GM18511 (cell line): ENCODE measurements at regions not wholly inside any gene's neighbourhood (a gene's known extent, or its start where the extent isn't known, plus 50 kb on each side); places are given as distances from the start of the nearest gene placed in this dataset.
A peak's percentile ranks its signal among the peaks of the same experiment; 100 is the strongest.

Experiments used
- ATAC-seq: cut with Tn5 transposase; IDR thresholded peaks from one replicate; pipeline ENCODE4 v1.9.1; 2021; ENCODE audit warnings: mild to moderate bottlenecking, moderate library complexity; ENCODE audit not compliant: unreplicated experiment

DNA sequence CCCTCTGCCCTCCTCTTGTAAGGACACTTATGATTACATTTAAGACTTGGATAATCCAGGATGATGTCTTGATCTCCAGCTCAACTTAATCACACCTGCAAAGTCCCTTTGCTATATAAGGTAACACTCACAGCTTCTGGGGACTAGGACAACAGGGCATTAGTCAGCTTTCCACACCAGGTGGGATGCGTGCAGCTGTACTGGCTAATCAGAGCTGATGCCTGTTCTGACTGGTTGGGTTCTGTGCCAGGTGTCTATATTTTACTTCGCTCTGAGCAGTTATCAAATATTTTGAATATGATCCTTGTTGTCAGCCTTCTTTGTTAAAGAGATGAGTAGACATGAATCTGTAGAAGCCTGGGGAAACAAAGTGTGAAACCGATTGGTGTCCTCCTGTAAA lies 115.5 kb upstream of the ATP8B1 start:
- ATAC-seq = no peak

DNA sequence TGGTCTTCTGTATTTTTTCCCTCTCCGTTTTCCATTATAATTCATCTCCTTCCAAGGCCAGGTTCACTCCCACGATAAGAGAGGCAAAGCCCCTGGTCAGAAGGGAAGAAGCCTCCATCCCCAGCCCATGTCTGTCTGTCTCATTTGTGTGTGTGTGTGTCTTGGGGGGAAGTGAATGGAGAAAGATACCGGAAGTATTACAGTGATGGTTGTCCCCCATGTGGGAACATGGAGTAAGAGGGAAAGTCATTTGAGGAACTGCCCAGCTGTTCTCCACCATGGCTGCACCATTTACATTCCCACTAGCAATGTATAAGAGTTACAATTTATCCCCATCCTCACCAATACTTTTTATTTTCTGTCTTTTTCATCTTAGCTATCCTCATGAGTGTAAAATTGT lies 113.6 kb upstream of the ATP8B1 start:
- no peak for ATAC-seq

- no peak for ATAC-seq
These were observed 112.9 kb upstream of the ATP8B1 start for GRCh38 chr18:57915865-57916582.

GRCh38 chr18:57915248-57915647 lies 112.1 kb upstream of the ATP8B1 start:
- no peak for ATAC-seq

DNA sequence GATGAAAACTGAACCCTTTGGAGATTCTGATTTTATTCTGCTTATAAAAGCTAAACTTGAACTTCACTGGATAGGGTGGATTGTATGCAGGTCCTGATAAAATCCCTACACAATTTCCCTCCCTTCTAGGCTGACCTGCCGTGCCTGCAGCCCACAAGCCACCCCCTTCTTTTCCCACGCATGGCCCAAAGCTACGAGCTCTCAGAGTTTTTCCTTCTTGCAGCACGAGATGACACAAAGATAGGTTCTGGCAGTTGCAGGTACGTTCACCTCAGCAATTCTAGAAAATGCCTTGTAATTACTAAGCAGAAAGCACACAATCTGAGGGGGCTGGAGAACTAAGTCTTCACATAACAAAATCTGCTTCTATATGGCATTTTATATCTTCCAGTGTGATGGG lies 110.6 kb upstream of the ATP8B1 start:
- no peak for ATAC-seq

DNA sequence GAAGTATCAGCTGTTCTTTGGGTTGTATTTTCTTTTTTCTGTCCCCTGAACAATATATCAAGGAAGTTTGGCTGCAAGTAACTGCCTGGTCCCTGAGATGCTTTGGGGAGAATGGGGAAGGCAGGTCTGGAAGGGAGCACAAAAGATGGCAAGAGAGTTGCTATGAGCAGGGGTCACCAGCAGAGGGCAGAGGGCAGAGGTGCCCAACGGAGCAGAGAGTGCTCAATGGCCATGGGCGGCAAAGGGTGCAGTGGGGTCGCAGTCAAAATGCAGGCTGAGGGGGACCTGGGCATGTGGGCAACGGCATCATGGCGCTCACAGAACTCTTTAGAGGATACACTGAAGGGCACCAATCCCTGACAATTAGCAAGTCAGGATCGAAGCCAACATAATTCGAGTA lies 107.7 kb upstream of the ATP8B1 start:
- ATAC-seq = no peak

- ATAC-seq = no peak
These were observed 107.0 kb upstream of the ATP8B1 start for GRCh38 chr18:57910134-57910533.

- no peak for ATAC-seq
These were observed 106.5 kb upstream of the ATP8B1 start for GRCh38 chr18:57909620-57910019.

- no peak for ATAC-seq
These were observed 105.0 kb upstream of the ATP8B1 start for GRCh38 chr18:57908092-57908491.

DNA sequence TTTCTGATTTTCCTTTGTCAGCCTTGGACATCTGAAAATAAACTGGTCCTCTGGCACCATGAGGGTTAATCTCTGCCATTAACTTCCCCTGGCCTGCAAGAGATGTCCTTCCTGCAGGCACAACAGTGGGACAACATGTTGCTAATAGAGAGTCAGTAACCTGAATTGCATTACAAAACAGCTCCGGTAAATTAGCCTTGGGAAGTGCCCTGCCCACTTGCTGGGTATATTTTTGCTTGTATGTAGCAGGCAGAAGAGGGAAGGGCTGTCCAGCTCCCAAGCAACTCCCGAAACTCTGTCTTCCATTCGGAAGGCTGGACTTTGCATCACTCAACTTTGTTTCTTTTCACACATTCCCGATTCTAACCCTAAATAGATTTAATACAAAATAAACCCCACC lies 104.4 kb upstream of the ATP8B1 start:
- no peak for ATAC-seq

GRCh38 chr18:57906852-57907251 lies 103.7 kb upstream of the ATP8B1 start:
- no peak for ATAC-seq

DNA sequence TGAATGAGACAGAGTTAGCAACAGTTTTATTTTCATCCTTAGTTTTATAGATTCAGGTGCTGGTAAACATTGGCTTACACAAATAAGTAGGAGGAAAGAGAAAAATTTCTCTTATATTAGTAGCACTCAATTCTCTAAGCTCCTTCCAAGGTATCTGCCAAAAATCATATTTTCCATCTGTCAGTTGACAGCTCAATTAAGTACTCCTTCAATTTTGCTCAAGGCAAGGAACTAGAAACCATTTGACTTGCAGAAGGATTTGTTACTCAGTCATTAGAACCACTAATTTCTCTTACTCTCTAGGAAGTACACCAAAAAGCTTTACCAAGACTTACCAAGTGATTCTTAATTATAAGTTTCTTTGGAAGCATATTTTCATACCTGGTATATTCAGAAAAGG lies 101.4 kb upstream of the ATP8B1 start:
- ATAC-seq = no peak

- ATAC-seq = no peak
These were observed 99.6 kb upstream of the ATP8B1 start for GRCh38 chr18:57902721-57903120.

DNA sequence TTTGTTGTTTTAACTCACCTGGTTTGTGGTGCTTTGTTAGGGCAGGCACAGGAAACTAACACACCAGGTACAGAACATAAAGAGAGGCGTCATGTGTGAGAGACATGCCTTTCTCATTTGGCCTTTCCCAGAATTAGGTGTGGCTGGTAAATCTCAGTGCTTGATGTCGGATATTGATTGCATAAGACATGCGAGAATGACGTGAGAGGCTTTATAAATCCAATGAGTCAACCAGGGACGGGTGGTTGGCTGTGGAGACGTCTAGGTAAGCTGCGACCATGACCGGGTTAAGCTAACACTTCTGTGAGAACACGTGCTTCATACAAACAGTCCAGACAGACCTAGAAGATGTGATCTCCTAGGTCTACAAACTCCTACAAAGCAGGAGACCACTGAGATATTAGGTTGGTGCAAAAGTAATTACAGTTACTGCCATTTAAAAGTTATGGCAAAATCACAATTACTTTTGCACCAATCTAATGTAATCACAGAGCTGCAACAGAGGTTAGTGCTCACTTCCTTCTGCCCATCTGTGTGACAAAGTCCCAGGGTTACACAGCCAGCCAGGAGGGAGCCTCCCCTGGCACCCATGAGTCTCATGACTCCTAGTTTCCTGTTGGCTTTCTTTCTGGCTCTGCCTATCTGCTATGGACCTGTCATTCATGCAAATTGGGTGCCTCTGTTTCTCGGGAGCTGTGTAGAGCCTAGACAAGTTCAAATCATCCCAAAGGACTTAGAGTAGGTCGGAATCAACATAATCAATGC lies 98.9 kb upstream of the ATP8B1 start:
- no peak for ATAC-seq

GRCh38 chr18:57900906-57901435 lies 97.9 kb upstream of the ATP8B1 start:
- ATAC-seq = no peak

DNA sequence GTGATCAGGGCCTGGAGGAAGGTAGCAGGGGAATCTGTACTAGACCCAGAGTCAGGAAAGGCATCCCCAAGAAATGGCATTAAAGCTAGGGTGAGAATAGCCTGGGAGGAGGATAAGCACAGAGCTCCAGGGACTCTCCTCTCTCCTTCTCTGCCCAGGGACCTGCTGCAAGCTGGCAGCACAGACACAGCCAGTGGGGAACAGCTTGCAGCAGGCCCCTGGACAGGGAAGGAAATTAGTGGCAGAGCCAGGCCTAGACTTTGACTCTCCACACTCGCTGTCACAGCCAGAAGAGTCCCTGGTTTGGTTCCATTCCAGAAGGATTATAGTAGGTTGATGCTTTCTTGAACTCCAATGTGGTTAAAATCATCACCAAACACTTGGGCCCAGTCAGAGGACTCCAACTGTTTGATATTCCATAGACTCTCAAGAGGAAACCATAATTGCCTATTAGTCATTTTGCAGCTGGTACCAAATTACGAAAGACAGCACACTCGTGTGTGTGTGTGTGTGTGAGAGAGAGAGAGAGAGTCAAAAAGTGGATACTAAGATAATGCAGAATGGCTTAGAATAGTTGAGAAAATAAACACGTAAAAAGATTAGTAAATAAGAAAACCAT lies 95.5 kb upstream of the ATP8B1 start:
- no peak for ATAC-seq

DNA sequence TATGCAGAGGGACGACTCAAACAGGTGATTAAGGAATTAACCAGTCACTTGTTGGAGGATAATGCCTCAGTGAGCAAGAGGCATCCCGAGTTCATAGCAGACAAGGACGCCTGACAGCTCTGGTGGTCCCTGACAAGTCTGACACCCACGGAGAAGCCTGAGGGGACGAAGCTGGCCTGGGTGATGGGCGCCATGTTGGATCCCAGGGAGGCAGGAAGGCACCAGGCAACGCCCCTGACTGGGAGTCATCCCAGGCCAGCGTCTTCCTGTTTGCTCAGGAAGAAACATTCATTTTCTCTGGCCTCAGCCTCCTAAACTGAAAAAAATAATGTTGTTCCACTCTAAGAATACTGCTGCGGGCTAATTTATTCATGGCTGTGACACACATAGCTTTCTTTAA lies 92.1 kb upstream of the ATP8B1 start:
- ATAC-seq = no peak

DNA sequence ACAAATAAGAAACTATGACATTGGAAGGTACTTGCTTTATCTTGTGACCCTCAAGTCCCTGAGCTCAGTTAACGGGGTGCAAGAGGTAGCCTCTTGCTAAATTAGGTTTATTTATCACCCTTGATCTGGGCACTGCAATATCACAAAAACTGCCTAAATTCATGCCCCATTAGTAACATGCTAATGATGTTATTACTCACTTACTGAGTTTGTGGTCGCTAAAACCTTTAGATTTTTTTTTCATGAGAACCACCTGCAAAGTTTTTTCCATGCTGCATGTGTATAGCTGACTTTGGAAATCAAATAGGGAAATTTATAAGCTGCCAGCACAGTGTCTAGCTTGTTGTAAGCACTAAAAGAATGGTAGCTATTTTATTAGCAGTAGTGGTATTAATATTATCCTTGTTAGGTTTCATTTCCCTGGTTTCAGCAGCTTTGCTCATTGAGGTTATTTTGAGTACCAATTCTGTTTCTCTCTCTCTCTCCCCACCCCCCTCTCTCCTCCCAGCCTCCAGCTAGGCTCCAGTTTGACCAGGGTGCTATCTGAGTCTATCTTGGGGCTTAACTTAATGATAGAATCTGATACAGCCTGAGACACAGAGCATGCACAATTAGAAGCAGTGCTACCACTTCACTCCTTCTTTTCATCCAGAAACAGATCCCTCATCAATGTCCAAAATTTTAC lies 88.7 kb upstream of the ATP8B1 start:
- peak; percentile 62 for ATAC-seq

GRCh38 chr18:57890266-57890665 lies 87.2 kb upstream of the ATP8B1 start:
- ATAC-seq = no peak

DNA sequence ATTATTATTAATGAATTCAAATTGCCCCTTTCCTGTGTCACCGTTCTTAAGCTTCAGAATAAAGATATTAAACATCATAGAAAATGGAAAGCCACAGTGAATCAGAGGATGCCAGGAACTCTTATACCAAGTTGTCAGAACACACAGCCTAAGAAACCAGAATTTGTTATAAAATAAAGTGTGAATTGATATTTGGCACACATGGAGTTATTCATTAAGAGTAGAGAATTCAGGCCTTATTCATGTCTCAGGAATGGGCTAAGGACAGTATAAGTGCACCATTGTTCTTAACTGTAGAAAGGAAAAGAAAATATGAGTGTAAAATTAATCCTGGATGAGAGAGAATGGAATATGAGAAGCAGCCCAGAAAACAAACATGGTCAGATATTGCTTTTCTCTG lies 86.7 kb upstream of the ATP8B1 start:
- ATAC-seq = no peak
